Hepatocyte (in vitro differentiated cells): ENCODE measurements at regions not wholly inside any gene's neighbourhood (a gene's known extent, or its start where the extent isn't known, plus 50 kb on each side); places are given as distances from the start of the nearest gene placed in this dataset.

ENCODE experiments used
- DNase-seq: peaks from one replicate; pipeline ENCODE4 v3.0.0-alpha.2; 2016; ENCODE audit warnings: low spot score
- H2AFZ ChIP-seq: fragments of 200-600 bp; sonication (generic); 2 replicates; pipeline ENCODE4 v1.6.0; 2016; ENCODE audit warnings: antibody characterized with exemption, mild to moderate bottlenecking
- H3K27ac ChIP-seq: fragments of 200-600 bp; sonication (generic); 2 replicates; pipeline ENCODE4 v1.5.1; 2016; ENCODE audit warnings: mild to moderate bottlenecking
- H3K27me3 ChIP-seq: fragments of 200-600 bp; sonication (generic); 2 replicates; pipeline ENCODE4 v1.6.1; 2016
- H3K36me3 ChIP-seq: fragments of 200-600 bp; sonication (generic); replicated peaks from 2 replicates; pipeline ENCODE4 v1.5.1; 2016; ENCODE audit warnings: low read depth; ENCODE audit not compliant: insufficient read depth
- H3K4me1 ChIP-seq: fragments of 200-600 bp; sonication (generic); 2 replicates; pipeline ENCODE4 v1.5.1; 2016; ENCODE audit warnings: mild to moderate bottlenecking, moderate library complexity; ENCODE audit not compliant: insufficient read depth
- H3K4me2 ChIP-seq: fragments of 200-600 bp; sonication (generic); 2 replicates; pipeline ENCODE4 v1.6.0; 2016
- H3K4me3 ChIP-seq: fragments of 200-600 bp; sonication (generic); 2 replicates; pipeline ENCODE4 v1.5.1; 2016; ENCODE audit warnings: mild to moderate bottlenecking
- H3K79me2 ChIP-seq: fragments of 200-600 bp; sonication (generic); 2 replicates; pipeline ENCODE4 v1.6.0; 2017; ENCODE audit warnings: mild to moderate bottlenecking
- H3K9me2 ChIP-seq: fragments of 200-600 bp; sonication (generic); replicated peaks from 2 replicates; pipeline ENCODE4 v1.6.0; 2017; ENCODE audit warnings: mild to moderate bottlenecking; ENCODE audit not compliant: insufficient read depth
- H3K9me3 ChIP-seq: fragments of 200-600 bp; sonication (generic); 2 replicates; pipeline ENCODE4 v1.5.1; 2016; ENCODE audit warnings: low read depth, mild to moderate bottlenecking
- H4K20me1 ChIP-seq: fragments of 200-600 bp; sonication (generic); 2 replicates; pipeline ENCODE4 v1.6.0; 2016; ENCODE audit warnings: mild to moderate bottlenecking; ENCODE audit not compliant: insufficient read depth, poor library complexity, severe bottlenecking
- CTCF ChIP-seq: fragments of 200-600 bp; sonication (generic); IDR thresholded peaks from 2 replicates; pipeline ENCODE4 v1.5.1; 2016; ENCODE audit warnings: antibody characterized with exemption, mild to moderate bottlenecking; ENCODE audit not compliant: poor library complexity
- EZH2 ChIP-seq: fragments of 200-600 bp; sonication (generic); IDR thresholded peaks from 2 replicates; pipeline ENCODE4 v1.6.1; 2016; ENCODE audit warnings: antibody characterized with exemption, mild to moderate bottlenecking, borderline replicate concordance
- EZH2phosphoT487 ChIP-seq: fragments of 200-600 bp; sonication (generic); IDR thresholded peaks from one replicate; pipeline ENCODE4 v1.6.1; 2018; ENCODE audit warnings: antibody characterized with exemption, mild to moderate bottlenecking, low read depth, moderate library complexity; ENCODE audit not compliant: unreplicated experiment, severe bottlenecking
- WGBS: methylation state at CpG from one replicate; pipeline ENCODE4 v1.1.6; 2016; ENCODE audit warnings: low lambda C conversion rate; ENCODE audit errors: missing lambda C conversion rate; 5-methylcytosine and 5-hydroxymethylcytosine counted together

GRCh38 chr2:106314444-106314843, 120.3 kb upstream of the UXS1 start:
- Histone ChIP-seq H3K27me3 (no peaks in the 10 kb centered on the region), H4K20me1 (no peaks in the 10 kb centered on the region), H2AFZ (no peak overlapping the region), H3K4me2 (no peak overlapping the region), H3K9me2 (no peaks in the 10 kb centered on the region), H3K36me3 (no peaks in the 10 kb centered on the region), H3K79me2 (no peaks in the 10 kb centered on the region), H3K4me3 (no peak overlapping the region), H3K9me3 (no peaks in the 10 kb centered on the region), H3K4me1 (peaks cover 7% of the 10 kb centered on the region), H3K27ac (no peak overlapping the region)
- TF ChIP-seq EZH2 (no peak), EZH2phosphoT487 (no peak), CTCF (no peak)
- 78% methylated on average over 3 of the region's 3 CpGs for WGBS
- no peak for DNase-seq

- Histone ChIP-seq H3K27me3 (no peaks in the 10 kb centered on the region), H3K4me3 (no peak overlapping the region), H3K9me3 (no peaks in the 10 kb centered on the region), H3K36me3 (no peaks in the 10 kb centered on the region), H3K9me2 (no peaks in the 10 kb centered on the region), H3K4me1 (peaks cover 7% of the 10 kb centered on the region), H3K79me2 (no peaks in the 10 kb centered on the region), H4K20me1 (no peaks in the 10 kb centered on the region), H2AFZ (peak overlapping the region; percentile 4), H3K27ac (peak overlapping the region; percentile 32), H3K4me2 (no peak overlapping the region)
- WGBS: 75% methylated on average over 5 of the region's 5 CpGs
- DNase-seq: no peak
- TF ChIP-seq EZH2phosphoT487 (no peak), EZH2 (no peak), CTCF (no peak)
Observed at GRCh38 chr2:106311041-106311370, 116.9 kb upstream of the UXS1 start.

- no peaks in the 10 kb centered on the region for H3K9me2 ChIP-seq
- H3K79me2 ChIP-seq: no peaks in the 10 kb centered on the region
- no peak overlapping the region for H3K27ac ChIP-seq
- H3K4me1 ChIP-seq: peaks cover 7% of the 10 kb centered on the region
- no peak for DNase-seq
- no peaks in the 10 kb centered on the region for H3K27me3 ChIP-seq
- no peaks in the 10 kb centered on the region for H3K36me3 ChIP-seq
- no peak overlapping the region for H3K4me2 ChIP-seq
- no peaks in the 10 kb centered on the region for H3K9me3 ChIP-seq
- TF ChIP-seq EZH2phosphoT487 (no peak), CTCF (no peak), EZH2 (no peak)
- no peak overlapping the region for H2AFZ ChIP-seq
- H4K20me1 ChIP-seq: no peaks in the 10 kb centered on the region
- no peak overlapping the region for H3K4me3 ChIP-seq
- WGBS: 90% methylated on average over 1 of the region's 1 CpG
Observed at GRCh38 chr2:106307860-106308259, 113.8 kb upstream of the UXS1 start.

- TF ChIP-seq EZH2phosphoT487 (no peak), CTCF (no peak), EZH2 (no peak)
- H3K4me1 ChIP-seq: peaks cover 6% of the 10 kb centered on the region
- H3K9me2 ChIP-seq: no peaks in the 10 kb centered on the region
- no peak overlapping the region for H3K4me2 ChIP-seq
- H3K36me3 ChIP-seq: no peaks in the 10 kb centered on the region
- H3K27me3 ChIP-seq: no peaks in the 10 kb centered on the region
- WGBS: 83% methylated on average over 3 of the region's 3 CpGs
- H3K9me3 ChIP-seq: no peaks in the 10 kb centered on the region
- H4K20me1 ChIP-seq: no peaks in the 10 kb centered on the region
- H3K27ac ChIP-seq: no peak overlapping the region
- H3K79me2 ChIP-seq: no peaks in the 10 kb centered on the region
- H2AFZ ChIP-seq: no peak overlapping the region
- H3K4me3 ChIP-seq: no peak overlapping the region
- no peak for DNase-seq
Observed at GRCh38 chr2:106306387-106306786, 112.3 kb upstream of the UXS1 start.
